ENCODE measurements at regions not wholly inside any gene's neighbourhood (a gene's known extent, or its start where the extent isn't known, plus 50 kb on each side); places are given as distances from the start of the nearest gene placed in this dataset.

DNA sequence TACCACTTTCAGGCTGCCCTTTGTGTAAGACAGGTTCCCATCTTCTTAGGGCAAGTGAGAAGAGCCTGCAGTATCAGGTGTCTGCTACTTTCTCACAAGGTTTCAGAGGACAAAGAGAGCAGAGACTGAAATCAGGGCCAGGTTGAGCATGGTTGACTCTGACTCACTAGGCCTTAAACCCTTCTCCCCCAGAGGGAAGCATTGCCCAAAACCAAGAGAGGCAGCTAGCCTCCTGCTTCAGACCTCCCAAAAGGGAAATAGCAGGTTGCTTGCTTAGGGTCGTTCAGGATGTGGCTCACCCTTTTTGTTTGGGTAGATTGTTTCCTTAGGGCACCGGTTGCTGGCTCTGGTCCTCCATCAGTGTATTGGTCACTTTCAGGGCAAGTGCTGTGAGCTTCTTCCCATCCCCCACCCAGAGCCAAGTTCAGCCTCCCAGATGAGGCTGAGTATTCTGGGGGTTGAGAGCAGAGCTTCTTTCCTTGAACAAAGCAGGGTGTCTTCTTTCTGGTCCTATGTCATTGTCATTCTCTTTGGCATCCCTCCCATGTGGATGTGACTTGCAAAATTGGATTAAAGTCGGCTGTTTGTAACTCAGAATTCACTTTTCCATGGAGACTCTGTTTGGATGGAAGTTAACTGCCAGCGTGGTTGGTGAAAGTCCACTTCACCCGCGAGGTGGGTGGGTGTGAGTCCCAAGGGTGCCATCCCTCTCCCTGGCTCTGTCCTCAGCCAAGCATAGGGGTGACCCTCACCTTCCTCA is 55.5 kb upstream of the GALNT2 start:
- DNase-seq: no peak

DNA sequence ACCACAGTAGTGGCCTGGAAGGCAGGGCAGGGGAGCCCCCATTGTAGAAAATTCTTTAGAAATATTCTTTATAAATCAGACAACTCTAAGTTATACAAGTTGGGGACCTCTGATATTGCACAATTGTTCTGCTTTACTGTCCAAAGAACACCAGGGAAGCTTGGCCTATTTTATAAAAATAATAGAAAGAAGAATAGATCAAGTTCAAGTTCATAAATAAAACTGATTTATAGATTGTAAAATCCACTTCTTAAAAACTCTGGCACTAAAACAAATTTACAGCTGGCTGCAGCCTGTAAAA is 55.0 kb upstream of the GALNT2 start:
- DNase-seq: no peak

DNA sequence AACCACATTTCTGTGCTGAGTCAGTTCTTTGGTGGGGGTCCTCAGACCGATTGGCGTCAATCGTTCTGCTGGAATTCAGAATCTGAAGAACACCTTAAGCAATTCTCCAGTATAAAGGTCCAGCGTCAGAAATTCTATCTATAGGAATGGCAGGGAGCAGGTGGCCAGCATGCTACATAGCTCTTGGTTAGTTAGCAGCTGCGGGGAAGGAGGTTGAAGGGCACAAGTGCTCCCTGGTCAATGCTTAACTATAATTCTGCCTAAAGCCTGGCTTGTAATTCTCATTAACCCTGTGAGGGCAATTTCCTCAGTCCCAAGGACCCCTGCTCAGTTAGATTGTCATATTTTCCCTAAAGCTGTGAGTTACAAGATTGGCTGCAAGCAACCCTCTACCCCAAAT is 54.3 kb upstream of the GALNT2 start:
- DNase-seq: no peak

DNA sequence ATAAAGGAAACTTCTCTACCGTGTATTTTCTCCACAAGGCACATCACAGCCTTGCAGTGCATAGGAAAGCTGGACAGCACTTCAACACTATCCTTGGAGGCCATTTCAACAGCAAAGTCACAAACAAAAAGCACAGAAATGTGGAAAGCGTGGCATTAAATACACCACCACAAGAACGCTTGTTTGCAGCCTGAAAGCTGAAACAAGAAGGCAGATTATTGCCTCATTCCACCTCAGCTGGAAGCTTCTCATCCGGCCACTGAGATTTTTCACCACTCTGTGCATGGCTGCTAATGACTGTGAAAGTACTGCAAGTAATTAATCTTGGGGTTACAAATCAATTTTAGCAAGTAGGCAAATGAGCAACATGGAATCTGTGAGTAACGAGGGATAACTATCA is 50.9 kb upstream of the GALNT2 start:
- DNase-seq: no peak

Measured in NCI-H2171 (cell line).